Astrocyte (in vitro differentiated cells and primary cell): ENCODE measurements at regions not wholly inside any gene's neighbourhood (a gene's known extent, or its start where the extent isn't known, plus 50 kb on each side); places are given as distances from the start of the nearest gene placed in this dataset.

Experiments used
- CTCF ChIP-seq: IDR thresholded peaks from 2 replicates; pipeline ENCODE4 v1.5.1; 2011; ENCODE audit warnings: low read depth, mild to moderate bottlenecking, inconsistent platforms, low read length, moderate library complexity; ENCODE audit not compliant: insufficient read depth
- EZH2 ChIP-seq: IDR thresholded peaks from 2 replicates; pipeline ENCODE4 v1.6.1; 2012; ENCODE audit warnings: mild to moderate bottlenecking, low read length, inconsistent platforms; ENCODE audit not compliant: insufficient read depth

DNA sequence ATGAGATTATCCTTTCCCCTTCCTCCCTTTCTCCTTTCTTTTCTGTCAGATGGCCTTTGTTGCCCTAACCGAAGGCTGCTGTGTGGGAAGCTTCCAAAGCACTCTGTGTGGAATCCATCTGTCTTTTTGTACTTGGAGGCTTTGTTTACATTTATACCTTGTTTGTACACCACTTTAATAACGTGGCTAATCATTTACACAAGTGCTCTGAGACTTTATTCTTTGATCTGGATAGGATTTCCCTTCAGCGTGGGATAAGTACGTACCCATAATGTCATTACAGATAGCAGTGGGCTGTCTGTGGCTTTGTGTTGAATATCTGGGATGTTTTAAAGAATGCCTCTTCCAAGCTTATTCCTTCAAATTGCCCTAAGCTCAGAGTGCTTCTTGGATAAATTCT is 684.7 kb upstream of the SLITRK5 start:
- no peak for TF ChIP-seq CTCF
- no peak for TF ChIP-seq EZH2
